Epithelial cell of proximal tubule (primary cell): ENCODE measurements at regions not wholly inside any gene's neighbourhood (a gene's known extent, or its start where the extent isn't known, plus 50 kb on each side); places are given as distances from the start of the nearest gene placed in this dataset.
"Not testable (repeated sequence)": the region's sequence is repeated elsewhere in the genome, so short reads cannot be mapped to it uniquely, and the experiment has no call there.

Experiments used
- DNase-seq: peaks from one replicate; pipeline ENCODE4 v3.0.0-alpha.2; 2011; ENCODE audit warnings: low read depth
- H3K4me3 ChIP-seq: 2 replicates; pipeline ENCODE4 v1.5.1; 2011; ENCODE audit warnings: low read depth, mild to moderate bottlenecking, low read length
- TF ChIP-seq, protein P1 (sequence below): conservative IDR thresholded peaks from 2 replicates; pipeline ENCODE4 v1.5.1; 2012; ENCODE audit warnings: low read depth, mild to moderate bottlenecking, low read length

DNA sequence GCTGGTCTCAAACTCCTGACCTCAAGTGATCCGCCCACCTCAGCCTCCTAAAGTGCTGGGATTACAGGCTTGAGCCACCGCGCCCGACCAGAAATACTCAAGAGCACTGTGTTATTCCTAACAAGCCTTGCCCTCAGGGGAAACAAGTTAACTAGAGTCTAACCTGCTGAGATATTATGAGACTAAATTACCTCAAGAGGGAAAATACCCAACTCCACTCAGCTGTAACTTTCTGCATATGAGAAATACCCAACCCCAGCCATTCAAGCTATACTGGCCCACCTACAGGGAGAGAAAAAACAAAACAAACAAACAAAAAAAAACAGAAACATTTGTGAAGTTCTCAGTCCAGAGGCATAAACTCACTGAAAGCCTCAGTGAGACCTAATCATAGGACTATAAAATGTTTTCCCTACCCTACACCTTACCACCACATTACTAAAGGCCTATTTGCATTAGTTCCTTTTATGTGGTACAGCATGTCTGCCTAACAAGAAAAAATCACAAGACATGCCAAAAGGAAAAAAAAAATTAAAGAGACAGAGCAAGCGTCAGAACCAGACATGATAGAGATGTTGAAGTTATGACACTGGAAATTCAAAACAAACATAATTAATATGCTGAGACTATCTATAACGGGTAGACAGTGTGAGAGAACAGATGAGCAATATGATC is 876.0 kb downstream of the FSTL5 start:
- no peak for DNase-seq
- TF ChIP-seq, protein P1, sequence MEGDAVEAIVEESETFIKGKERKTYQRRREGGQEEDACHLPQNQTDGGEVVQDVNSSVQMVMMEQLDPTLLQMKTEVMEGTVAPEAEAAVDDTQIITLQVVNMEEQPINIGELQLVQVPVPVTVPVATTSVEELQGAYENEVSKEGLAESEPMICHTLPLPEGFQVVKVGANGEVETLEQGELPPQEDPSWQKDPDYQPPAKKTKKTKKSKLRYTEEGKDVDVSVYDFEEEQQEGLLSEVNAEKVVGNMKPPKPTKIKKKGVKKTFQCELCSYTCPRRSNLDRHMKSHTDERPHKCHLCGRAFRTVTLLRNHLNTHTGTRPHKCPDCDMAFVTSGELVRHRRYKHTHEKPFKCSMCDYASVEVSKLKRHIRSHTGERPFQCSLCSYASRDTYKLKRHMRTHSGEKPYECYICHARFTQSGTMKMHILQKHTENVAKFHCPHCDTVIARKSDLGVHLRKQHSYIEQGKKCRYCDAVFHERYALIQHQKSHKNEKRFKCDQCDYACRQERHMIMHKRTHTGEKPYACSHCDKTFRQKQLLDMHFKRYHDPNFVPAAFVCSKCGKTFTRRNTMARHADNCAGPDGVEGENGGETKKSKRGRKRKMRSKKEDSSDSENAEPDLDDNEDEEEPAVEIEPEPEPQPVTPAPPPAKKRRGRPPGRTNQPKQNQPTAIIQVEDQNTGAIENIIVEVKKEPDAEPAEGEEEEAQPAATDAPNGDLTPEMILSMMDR, result no peak
- no peak overlapping the region for H3K4me3 ChIP-seq

DNA sequence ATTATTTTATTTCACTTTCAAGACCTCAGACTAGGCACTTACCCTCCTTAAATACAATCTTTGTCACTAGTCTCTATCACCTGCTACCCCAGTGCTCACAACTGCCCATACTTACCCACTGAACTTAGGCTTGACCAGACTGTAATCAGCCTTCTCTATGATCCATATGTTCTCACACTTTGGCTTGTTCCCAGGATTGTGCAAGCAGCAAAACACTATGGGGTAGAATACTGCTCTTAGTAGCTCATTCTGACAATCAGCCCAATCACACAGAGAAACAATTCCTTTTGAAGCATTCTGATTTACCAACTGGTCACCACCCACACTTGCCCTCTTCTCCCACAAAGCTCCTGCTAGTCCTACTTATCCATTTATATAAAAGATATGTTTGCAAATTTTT is 878.3 kb downstream of the FSTL5 start:
- no peak for DNase-seq
- no peak overlapping the region for H3K4me3 ChIP-seq
- TF ChIP-seq, protein P1, result no peak

DNA sequence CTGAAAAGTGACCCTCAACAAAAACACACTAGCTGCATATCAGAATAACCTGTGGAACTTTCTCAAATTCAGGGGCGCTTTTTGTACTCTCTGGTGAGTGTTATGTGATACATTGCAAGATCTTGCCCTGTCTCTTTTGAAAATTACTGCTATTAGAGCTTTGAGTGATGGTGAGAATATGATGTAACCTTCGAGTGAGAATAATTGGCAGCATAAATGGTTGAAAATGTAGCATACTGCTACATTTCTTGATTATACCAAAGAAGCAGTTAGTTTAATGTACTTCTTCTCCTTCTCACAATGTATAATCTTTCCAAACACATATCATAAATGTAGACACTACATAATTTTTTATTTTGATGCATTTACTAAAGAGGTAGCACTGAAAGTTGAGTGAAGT is 882.9 kb downstream of the FSTL5 start:
- DNase-seq, result no peak
- TF ChIP-seq, protein P1, result no peak
- H3K4me3 ChIP-seq, result no peak overlapping the region

DNA sequence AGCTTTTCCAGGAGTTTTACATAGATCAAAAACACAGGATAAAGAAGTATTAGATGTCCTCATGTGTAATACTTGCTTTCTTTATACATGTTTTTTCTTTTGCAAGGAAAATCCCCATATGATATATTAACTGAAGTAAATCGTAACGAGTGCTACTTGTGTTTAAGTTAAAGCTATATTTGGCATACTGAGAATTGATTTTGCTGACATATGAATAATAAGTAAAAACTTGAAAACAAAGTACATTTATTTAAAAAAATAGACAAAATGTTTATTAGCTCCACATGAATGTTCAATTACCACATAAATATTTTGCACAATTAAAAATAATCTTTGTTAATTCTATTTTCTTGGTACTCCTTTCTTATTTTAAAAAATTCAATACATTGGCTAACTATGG is 884.7 kb downstream of the FSTL5 start:
- DNase-seq, result no peak
- TF ChIP-seq, protein P1, result no peak
- H3K4me3 ChIP-seq, result no peak overlapping the region

DNA sequence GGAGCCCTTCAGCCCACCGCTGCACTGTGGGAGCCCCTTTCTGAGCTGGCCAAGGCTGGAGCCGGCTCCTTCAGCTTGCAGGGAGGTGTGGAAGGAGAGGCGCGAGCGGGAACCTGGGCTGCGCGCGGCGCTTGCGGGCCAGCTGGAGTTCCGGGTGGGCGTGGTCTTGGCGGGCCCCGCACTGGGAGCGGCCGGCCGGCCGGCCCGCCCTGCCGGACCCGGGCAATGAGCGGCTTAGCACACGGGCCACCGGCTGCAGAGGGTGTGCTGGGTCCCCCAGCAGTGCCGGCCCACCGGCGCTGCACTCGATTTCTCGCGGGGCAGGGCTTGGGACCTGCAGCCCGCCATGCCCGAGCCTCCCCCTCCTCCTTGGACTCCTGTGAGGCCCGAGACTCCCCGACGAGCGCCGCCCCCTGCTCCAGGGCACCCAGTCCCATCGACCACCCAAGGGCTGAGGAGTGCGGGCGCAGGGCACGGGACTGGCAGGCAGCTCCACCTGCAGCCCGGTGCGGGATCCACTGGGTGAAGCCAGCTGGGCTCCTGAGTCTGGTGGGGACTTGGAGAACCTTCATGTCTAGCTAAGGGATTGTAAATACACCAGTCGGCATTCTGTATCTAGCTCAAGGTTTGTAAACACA is 886.5 kb downstream of the FSTL5 start:
- H3K4me3 ChIP-seq, DNase-seq: not testable (repeated sequence)

DNA sequence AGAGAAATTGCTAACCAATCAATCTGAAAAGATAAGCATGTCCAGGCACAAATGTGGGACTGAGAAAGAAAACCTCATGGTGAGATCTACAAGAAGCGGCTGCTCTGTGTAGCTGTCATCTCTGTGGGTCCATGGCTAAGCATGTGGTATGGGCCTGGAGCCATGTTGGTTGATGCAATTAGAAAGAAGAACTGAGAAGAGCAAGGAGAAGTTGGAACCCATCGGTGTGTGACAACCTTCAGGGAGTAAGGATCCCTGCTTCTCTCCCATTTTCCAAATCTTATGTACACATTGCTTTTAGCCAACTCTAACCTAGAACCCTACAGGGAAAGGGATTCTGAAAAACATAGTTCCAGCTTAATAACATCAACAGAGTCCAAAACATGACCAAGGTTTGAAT is 890.2 kb downstream of the FSTL5 start:
- TF ChIP-seq, protein P1, result no peak
- no peak overlapping the region for H3K4me3 ChIP-seq
- no peak for DNase-seq

DNA sequence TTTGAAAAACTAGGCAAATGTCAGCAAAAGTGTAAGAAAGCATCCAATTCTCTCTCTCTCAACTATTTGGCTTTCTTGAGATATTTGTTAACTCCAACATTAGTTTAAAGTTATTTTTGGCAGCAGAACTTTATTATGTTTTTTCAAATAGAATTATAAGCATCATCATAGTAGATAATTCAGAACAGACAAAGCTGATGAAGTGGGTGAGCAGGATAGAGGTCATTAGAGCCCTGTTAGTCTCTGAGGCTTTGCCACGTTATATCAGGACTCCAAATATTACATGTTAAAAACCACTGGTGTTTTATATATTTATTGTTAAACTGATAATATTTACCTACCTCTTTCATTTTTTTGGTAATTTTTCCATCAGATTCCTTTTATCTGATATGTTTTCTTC is 903.0 kb downstream of the FSTL5 start:
- no peak for DNase-seq
- TF ChIP-seq, protein P1, result no peak
- no peak overlapping the region for H3K4me3 ChIP-seq
